NB4 (cell line): ENCODE measurements at regions not wholly inside any gene's neighbourhood (a gene's known extent, or its start where the extent isn't known, plus 50 kb on each side); places are given as distances from the start of the nearest gene placed in this dataset.
A peak's percentile ranks its signal among the peaks of the same experiment; 100 is the strongest.

Experiments
- MYC ChIP-seq: IDR thresholded peaks from 2 replicates; pipeline ENCODE4 v1.6.1; 2011; ENCODE audit warnings: low read depth, low read length
- POLR2A ChIP-seq: IDR thresholded peaks from 2 replicates; pipeline ENCODE4 v1.6.1; 2011; ENCODE audit warnings: mild to moderate bottlenecking; ENCODE audit not compliant: insufficient read length; ENCODE audit errors: extremely low read depth
- TF ChIP-seq, protein P1 (sequence below): IDR thresholded peaks from one replicate; pipeline ENCODE4 v1.5.1; 2012; ENCODE audit warnings: low read depth, low read length
- TF ChIP-seq, protein P2 (sequence below): IDR thresholded peaks from 2 replicates; pipeline ENCODE4 v1.6.1; 2011; ENCODE audit warnings: low read depth, low read length

DNA sequence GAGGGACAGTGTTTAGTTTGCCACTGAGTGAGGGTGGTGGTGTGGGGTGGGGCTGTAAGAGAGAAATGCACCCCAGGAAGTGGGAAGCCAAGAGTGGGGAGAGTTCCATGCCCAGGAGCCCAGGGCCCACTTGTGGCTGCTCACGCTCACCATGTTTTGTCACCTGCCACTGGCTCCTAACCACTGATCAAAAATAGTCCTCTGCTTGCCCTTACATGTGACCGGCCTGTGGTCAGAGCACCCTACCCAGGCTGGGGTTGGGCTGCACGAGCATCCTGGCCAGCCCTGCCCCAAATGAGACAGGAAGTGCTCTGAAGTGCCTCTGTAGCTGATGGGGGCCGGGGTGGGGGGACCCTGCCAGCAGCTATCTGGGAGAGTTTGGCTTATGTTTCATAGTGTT is 216.3 kb downstream of the RPLP1 start:
- TF ChIP-seq, protein P1, sequence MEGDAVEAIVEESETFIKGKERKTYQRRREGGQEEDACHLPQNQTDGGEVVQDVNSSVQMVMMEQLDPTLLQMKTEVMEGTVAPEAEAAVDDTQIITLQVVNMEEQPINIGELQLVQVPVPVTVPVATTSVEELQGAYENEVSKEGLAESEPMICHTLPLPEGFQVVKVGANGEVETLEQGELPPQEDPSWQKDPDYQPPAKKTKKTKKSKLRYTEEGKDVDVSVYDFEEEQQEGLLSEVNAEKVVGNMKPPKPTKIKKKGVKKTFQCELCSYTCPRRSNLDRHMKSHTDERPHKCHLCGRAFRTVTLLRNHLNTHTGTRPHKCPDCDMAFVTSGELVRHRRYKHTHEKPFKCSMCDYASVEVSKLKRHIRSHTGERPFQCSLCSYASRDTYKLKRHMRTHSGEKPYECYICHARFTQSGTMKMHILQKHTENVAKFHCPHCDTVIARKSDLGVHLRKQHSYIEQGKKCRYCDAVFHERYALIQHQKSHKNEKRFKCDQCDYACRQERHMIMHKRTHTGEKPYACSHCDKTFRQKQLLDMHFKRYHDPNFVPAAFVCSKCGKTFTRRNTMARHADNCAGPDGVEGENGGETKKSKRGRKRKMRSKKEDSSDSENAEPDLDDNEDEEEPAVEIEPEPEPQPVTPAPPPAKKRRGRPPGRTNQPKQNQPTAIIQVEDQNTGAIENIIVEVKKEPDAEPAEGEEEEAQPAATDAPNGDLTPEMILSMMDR = no peak
- TF ChIP-seq POLR2A (no peak), MYC (no peak)
- TF ChIP-seq, protein P2, sequence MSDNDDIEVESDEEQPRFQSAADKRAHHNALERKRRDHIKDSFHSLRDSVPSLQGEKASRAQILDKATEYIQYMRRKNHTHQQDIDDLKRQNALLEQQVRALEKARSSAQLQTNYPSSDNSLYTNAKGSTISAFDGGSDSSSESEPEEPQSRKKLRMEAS = peak; percentile 56; the same call in 1 of the 2 replicates
